ENCODE measurements at regions not wholly inside any gene's neighbourhood (a gene's known extent, or its start where the extent isn't known, plus 50 kb on each side); places are given as distances from the start of the nearest gene placed in this dataset.

- no peak for TF ChIP-seq CTCF (IDR thresholded peaks at IDR 0.05; ENCODE audit: poor library complexity)
- TF ChIP-seq EZH2 (IDR thresholded peaks at IDR 0.05; ENCODE audit: borderline replicate concordance) = no peak
These were observed 608.8 kb upstream of the PCDH10 start for GRCh38 chr4:132540268-132540667.
